SK-N-SH treated with all-trans-retinoic acid at 6 μM for 48 hours (cell line): ENCODE measurements at regions not wholly inside any gene's neighbourhood (a gene's known extent, or its start where the extent isn't known, plus 50 kb on each side); places are given as distances from the start of the nearest gene placed in this dataset.
"Not testable (repeated sequence)": the region's sequence is repeated elsewhere in the genome, so short reads cannot be mapped to it uniquely, and the experiment has no call there.

ENCODE experiments used
- ATAC-seq: fragments of 200-7000 bp; cut with Tn5 transposase; 3 replicates; pipeline ENCODE4 v1.9.1; 2020; ENCODE audit warnings: mild to moderate bottlenecking, moderate library complexity
- ARNTL ChIP-seq: fragments of 450-650 bp; formaldehyde crosslinking; IDR thresholded peaks from 2 replicates; pipeline ENCODE4 v1.5.0; 2020; ENCODE audit warnings: low read depth, mild to moderate bottlenecking, moderate library complexity, borderline replicate concordance
- BACH2 ChIP-seq: fragments of 250-450 bp; sonication (Bioruptor Pico); IDR thresholded peaks from 2 replicates; pipeline ENCODE4 v1.9.0; 2021; ENCODE audit warnings: mild to moderate bottlenecking, borderline replicate concordance
- CSRNP3 ChIP-seq: fragments of 250-450 bp; sonication (Bioruptor Pico); IDR thresholded peaks from 2 replicates; pipeline ENCODE4 v1.5.1; 2021; ENCODE audit warnings: mild to moderate bottlenecking, moderate library complexity
- ESRRG ChIP-seq: fragments of 250-450 bp; sonication (Bioruptor Pico); IDR thresholded peaks from 2 replicates; pipeline ENCODE4 v1.6.1; 2021; ENCODE audit warnings: mild to moderate bottlenecking
- ISL1 ChIP-seq: fragments of 250-450 bp; sonication (Bioruptor Pico); IDR thresholded peaks from 2 replicates; pipeline ENCODE4 v2.1.2; 2022; ENCODE audit warnings: mild to moderate bottlenecking, moderate library complexity
- OSR1 ChIP-seq: fragments of 250-450 bp; sonication (Bioruptor Pico); IDR thresholded peaks from 2 replicates; pipeline ENCODE4 v1.8.0; 2022; ENCODE audit warnings: moderate library complexity, mild to moderate bottlenecking, inconsistent platforms
- PATZ1 ChIP-seq: fragments of 250-450 bp; sonication (Bioruptor Pico); IDR thresholded peaks from 2 replicates; pipeline ENCODE4 v1.8.0; 2020; ENCODE audit warnings: mild to moderate bottlenecking, moderate library complexity, borderline replicate concordance
- PPARA ChIP-seq: fragments of 250-450 bp; sonication (Bioruptor Pico); IDR thresholded peaks from 2 replicates; pipeline ENCODE4 v1.5.0; 2020; ENCODE audit warnings: mild to moderate bottlenecking, borderline replicate concordance
- RARB ChIP-seq: fragments of 250-450 bp; sonication (Bioruptor Pico); IDR thresholded peaks from 2 replicates; pipeline ENCODE4 v1.8.0; 2021; ENCODE audit warnings: mild to moderate bottlenecking, moderate library complexity
- SNAI2 ChIP-seq: fragments of 250-450 bp; sonication (Bioruptor Pico); IDR thresholded peaks from 2 replicates; pipeline ENCODE4 v1.5.0; 2020; ENCODE audit warnings: mild to moderate bottlenecking, moderate library complexity
- TCF4 ChIP-seq: fragments of 250-450 bp; sonication (Bioruptor Pico); IDR thresholded peaks from 2 replicates; pipeline ENCODE4 v1.8.0; 2021; ENCODE audit warnings: mild to moderate bottlenecking, moderate library complexity, borderline replicate concordance
- TOX ChIP-seq: fragments of 250-450 bp; sonication (Bioruptor Pico); IDR thresholded peaks from 2 replicates; pipeline ENCODE4 v1.8.0; 2021; ENCODE audit warnings: mild to moderate bottlenecking, moderate library complexity, borderline replicate concordance
- TSHZ2 ChIP-seq: fragments of 250-450 bp; sonication (Bioruptor Pico); IDR thresholded peaks from 2 replicates; pipeline ENCODE4 v1.5.0; 2020; ENCODE audit warnings: mild to moderate bottlenecking, moderate library complexity
- ZFP3 ChIP-seq: fragments of 250-450 bp; sonication (Bioruptor Pico); IDR thresholded peaks from 2 replicates; pipeline ENCODE4 v1.5.0; 2020; ENCODE audit warnings: mild to moderate bottlenecking, moderate library complexity
- ZFP30 ChIP-seq: fragments of 450-650 bp; formaldehyde crosslinking; IDR thresholded peaks from 2 replicates; pipeline ENCODE4 v1.5.0; 2022; ENCODE audit warnings: mild to moderate bottlenecking, moderate library complexity
- ZNF565 ChIP-seq: fragments of 450-650 bp; formaldehyde crosslinking; conservative IDR thresholded peaks from 2 replicates; pipeline ENCODE4 v1.5.0; 2020; ENCODE audit warnings: low read depth, mild to moderate bottlenecking, moderate library complexity
- ZNF8 ChIP-seq: fragments of 450-650 bp; formaldehyde crosslinking; IDR thresholded peaks from 2 replicates; pipeline ENCODE4 v1.5.0; 2020; ENCODE audit warnings: mild to moderate bottlenecking, moderate library complexity
- TF ChIP-seq, protein P1 (sequence below): fragments of 250-450 bp; sonication (Bioruptor Pico); IDR thresholded peaks from 2 replicates; pipeline ENCODE4 v1.5.1; 2020; ENCODE audit warnings: low read depth, mild to moderate bottlenecking, moderate library complexity
- TF ChIP-seq, protein P2 (sequence below): fragments of 250-450 bp; sonication (Bioruptor Pico); IDR thresholded peaks from 2 replicates; pipeline ENCODE4 v1.8.0; 2021; ENCODE audit warnings: low read depth, mild to moderate bottlenecking, moderate library complexity, borderline replicate concordance

DNA sequence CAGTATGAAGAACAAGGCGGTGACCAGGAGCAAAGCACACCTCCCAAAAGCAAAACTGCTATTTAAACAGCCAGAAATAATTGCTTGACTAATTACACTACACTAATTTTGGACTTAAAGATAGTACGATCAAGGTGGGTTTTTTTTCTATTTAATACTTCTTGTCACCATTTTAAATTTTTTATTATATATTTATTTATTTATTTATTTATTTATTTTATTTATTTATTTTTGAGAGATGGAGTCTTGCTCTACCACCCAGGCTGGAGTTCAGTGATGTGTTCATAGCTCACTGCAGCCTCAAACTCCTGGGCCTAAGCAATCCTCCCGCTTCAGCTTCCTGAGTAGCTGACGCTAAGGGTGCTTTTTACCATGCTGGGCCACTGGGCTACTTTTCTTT is 146.2 kb upstream of the IRX1 start:
- TF ChIP-seq ZFP30 (CRISPR knock-in tag) (no peak), TOX (CRISPR knock-in tag) (no peak)
- ATAC-seq, result no peak

DNA sequence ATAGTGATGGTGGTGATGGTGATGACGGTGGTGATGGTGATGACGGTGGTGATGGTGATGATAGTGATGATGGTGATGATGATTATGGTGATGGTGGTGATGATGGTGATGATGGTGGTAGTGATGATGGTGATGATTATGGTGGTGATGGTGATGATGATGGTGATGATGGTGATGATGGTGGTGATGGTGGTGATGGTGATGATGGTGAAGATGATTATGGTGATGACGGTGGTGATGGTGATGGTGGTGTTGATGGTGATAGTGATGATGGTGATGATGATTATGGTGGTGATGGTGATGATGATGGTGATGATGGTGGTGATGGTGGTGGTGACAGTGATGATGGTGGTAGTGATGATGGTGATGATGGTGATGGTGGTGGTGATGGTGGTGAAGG is 149.2 kb upstream of the IRX1 start:
- no peak for TF ChIP-seq TSHZ2 (CRISPR knock-in tag)
- no peak for TF ChIP-seq ESRRG (CRISPR knock-in tag)
- TF ChIP-seq, protein P1, sequence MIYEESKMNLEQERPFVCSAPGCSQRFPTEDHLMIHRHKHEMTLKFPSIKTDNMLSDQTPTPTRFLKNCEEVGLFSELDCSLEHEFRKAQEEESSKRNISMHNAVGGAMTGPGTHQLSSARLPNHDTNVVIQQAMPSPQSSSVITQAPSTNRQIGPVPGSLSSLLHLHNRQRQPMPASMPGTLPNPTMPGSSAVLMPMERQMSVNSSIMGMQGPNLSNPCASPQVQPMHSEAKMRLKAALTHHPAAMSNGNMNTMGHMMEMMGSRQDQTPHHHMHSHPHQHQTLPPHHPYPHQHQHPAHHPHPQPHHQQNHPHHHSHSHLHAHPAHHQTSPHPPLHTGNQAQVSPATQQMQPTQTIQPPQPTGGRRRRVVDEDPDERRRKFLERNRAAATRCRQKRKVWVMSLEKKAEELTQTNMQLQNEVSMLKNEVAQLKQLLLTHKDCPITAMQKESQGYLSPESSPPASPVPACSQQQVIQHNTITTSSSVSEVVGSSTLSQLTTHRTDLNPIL (CRISPR knock-in tag), result no peak
- TF ChIP-seq RARB (CRISPR knock-in tag), result no peak
- no peak for ATAC-seq

DNA sequence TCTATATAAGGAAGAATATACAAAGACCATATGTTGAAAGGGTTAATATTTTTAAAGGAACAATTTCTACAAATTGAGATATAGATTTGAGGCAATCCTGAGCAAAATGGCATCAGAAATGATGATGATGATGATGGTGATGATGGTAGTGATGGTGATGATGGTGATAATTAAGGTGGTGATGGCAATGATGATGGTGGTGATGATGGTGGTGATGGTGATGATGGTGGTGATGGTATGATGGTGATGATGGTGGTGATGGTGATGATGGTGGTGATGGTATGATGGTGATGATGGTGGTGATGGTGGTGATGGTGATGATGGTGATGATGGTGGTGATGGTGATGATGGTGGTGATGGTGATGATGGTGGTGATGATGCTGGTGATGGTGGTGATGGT is 150.1 kb upstream of the IRX1 start:
- ATAC-seq, result not testable (repeated sequence)

GRCh38 chr5:3432135-3432534 is 163.5 kb upstream of the IRX1 start:
- TF ChIP-seq PPARA (CRISPR knock-in tag) (no peak), TCF4 (no peak), SNAI2 (no peak), RARB (CRISPR knock-in tag) (no peak), PATZ1 (CRISPR knock-in tag) (no peak), ZFP3 (CRISPR knock-in tag) (no peak), ESRRG (CRISPR knock-in tag) (no peak), TOX (CRISPR knock-in tag) (no peak), CSRNP3 (CRISPR knock-in tag) (no peak), OSR1 (CRISPR knock-in tag) (no peak), ISL1 (no peak), ARNTL (CRISPR knock-in tag) (no peak), BACH2 (CRISPR knock-in tag) (no peak), ZNF565 (CRISPR knock-in tag) (no peak), ZNF8 (CRISPR knock-in tag) (no peak)
- TF ChIP-seq, protein P1 (CRISPR knock-in tag), result no peak
- TF ChIP-seq, protein P2, sequence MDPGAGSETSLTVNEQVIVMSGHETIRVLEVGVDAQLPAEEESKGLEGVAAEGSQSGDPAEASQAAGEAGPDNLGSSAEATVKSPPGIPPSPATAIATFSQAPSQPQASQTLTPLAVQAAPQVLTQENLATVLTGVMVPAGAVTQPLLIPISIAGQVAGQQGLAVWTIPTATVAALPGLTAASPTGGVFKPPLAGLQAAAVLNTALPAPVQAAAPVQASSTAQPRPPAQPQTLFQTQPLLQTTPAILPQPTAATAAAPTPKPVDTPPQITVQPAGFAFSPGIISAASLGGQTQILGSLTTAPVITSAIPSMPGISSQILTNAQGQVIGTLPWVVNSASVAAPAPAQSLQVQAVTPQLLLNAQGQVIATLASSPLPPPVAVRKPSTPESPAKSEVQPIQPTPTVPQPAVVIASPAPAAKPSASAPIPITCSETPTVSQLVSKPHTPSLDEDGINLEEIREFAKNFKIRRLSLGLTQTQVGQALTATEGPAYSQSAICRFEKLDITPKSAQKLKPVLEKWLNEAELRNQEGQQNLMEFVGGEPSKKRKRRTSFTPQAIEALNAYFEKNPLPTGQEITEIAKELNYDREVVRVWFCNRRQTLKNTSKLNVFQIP (CRISPR knock-in tag), result no peak
- TF ChIP-seq, all 23 proteins: peak for 0
- no peak for ATAC-seq
